BLaER1 treated with 17β-estradiol and CSF1 and Interleukin-3, amounts not matched to agents 10 nM and 100 nM (cell line): ENCODE measurements at regions not wholly inside any gene's neighbourhood (a gene's known extent, or its start where the extent isn't known, plus 50 kb on each side); places are given as distances from the start of the nearest gene placed in this dataset.

ENCODE experiments used
- H3K27ac ChIP-seq, 11 experiments: shearing (Covaris generic); formaldehyde crosslinking; 2 replicates each; pipeline ENCODE4 v1.8.1; 2022
- H3K27me3 ChIP-seq, 11 experiments: shearing (Covaris generic); formaldehyde crosslinking; 2 replicates each; pipeline ENCODE4 v1.8.1; 2022
- H3K36me3 ChIP-seq, 11 experiments: shearing (Covaris generic); formaldehyde crosslinking; 2 replicates each; pipeline ENCODE4 v1.8.1; 2022
- H3K4me1 ChIP-seq, 10 experiments: shearing (Covaris generic); formaldehyde crosslinking; 2 replicates each; pipeline ENCODE4 v1.8.1; 2022
- H3K4me2 ChIP-seq, 11 experiments: shearing (Covaris generic); formaldehyde crosslinking; 2 replicates each; pipeline ENCODE4 v1.8.1; 2022
- H3K4me3 ChIP-seq, 10 experiments: shearing (Covaris generic); formaldehyde crosslinking; 2 replicates each; pipeline ENCODE4 v1.8.1; 2022
- H3K9ac ChIP-seq, 11 experiments: shearing (Covaris generic); formaldehyde crosslinking; 2 replicates each; pipeline ENCODE4 v1.8.1; 2022
- H3K9me3 ChIP-seq, 11 experiments: shearing (Covaris generic); formaldehyde crosslinking; replicated peaks in 1 of 11; 2 replicates each; pipeline ENCODE4 v1.8.1; 2022
- H4K20me1 ChIP-seq, 11 experiments: shearing (Covaris generic); formaldehyde crosslinking; 2 replicates each; pipeline ENCODE4 v1.8.1; 2022
- Cebpa-rat ChIP-seq, 11 experiments: shearing (Covaris generic); IDR thresholded peaks; 2 replicates each; pipeline ENCODE4 v1.8.1; 2022

- no peaks in the 10 kb centered on the region for H3K9me3 ChIP-seq
- H4K20me1 ChIP-seq = no peaks in the 10 kb centered on the region
- H3K27ac ChIP-seq = no peak overlapping the region
- H3K9ac ChIP-seq = no peak overlapping the region
- H3K4me3 ChIP-seq = no peak overlapping the region
- no peak overlapping the region for H3K4me2 ChIP-seq
- TF ChIP-seq Cebpa-rat (IDR thresholded peaks at IDR 0.05) = no peak
- peaks cover 0 to 6% (median 0%) of the 10 kb centered on the region in 10 experiments; a peak in 8 of 20 replicates for H3K4me1 ChIP-seq
- no peaks in the 10 kb centered on the region for H3K27me3 ChIP-seq
- H3K36me3 ChIP-seq = no peaks in the 10 kb centered on the region
Observed at GRCh38 chr18:22552899-22553460, 135.3 kb upstream of the CTAGE1 start.

- TF ChIP-seq Cebpa-rat (IDR thresholded peaks at IDR 0.05) = no peak
- no peaks in the 10 kb centered on the region for H3K36me3 ChIP-seq
- H3K27me3 ChIP-seq = peaks cover 8 to 14% (median 12%) of the 10 kb centered on the region in 11 experiments; a peak in 20 of 22 replicates
- no peak overlapping the region for H3K9ac ChIP-seq
- H4K20me1 ChIP-seq = no peaks in the 10 kb centered on the region
- H3K4me2 ChIP-seq = no peak overlapping the region
- H3K9me3 ChIP-seq = peaks cover 0 to 6% (median 0%) of the 10 kb centered on the region in 11 experiments; a peak in 1 of 22 replicates
- no peak overlapping the region for H3K27ac ChIP-seq
- H3K4me1 ChIP-seq = peaks cover 0 to 10% (median 0%) of the 10 kb centered on the region in 10 experiments; a peak in 8 of 20 replicates
- no peak overlapping the region for H3K4me3 ChIP-seq
Observed at GRCh38 chr18:22556222-22557167, 138.8 kb upstream of the CTAGE1 start.

GRCh38 chr18:22557168-22557941 is 139.6 kb upstream of the CTAGE1 start:
- H3K27ac ChIP-seq = no peak overlapping the region
- no peaks in the 10 kb centered on the region for H3K36me3 ChIP-seq
- TF ChIP-seq Cebpa-rat (IDR thresholded peaks at IDR 0.05) = no peak
- no peaks in the 10 kb centered on the region for H4K20me1 ChIP-seq
- no peak overlapping the region for H3K9ac ChIP-seq
- H3K4me1 ChIP-seq = peaks cover 0 to 10% (median 0%) of the 10 kb centered on the region in 10 experiments; a peak in 8 of 20 replicates
- H3K4me2 ChIP-seq = peak overlapping the region in 5 of 11 experiments; percentile 19 to 50 (median 24); a peak in 6 of 22 replicates
- H3K27me3 ChIP-seq = peaks cover 8 to 14% (median 12%) of the 10 kb centered on the region in 11 experiments; a peak in 20 of 22 replicates
- peaks cover 0 to 6% (median 0%) of the 10 kb centered on the region in 11 experiments; a peak in 1 of 22 replicates for H3K9me3 ChIP-seq
- no peak overlapping the region for H3K4me3 ChIP-seq

GRCh38 chr18:22558945-22559385 is 141.2 kb upstream of the CTAGE1 start:
- H3K4me2 ChIP-seq = no peak overlapping the region
- no peaks in the 10 kb centered on the region for H4K20me1 ChIP-seq
- no peak overlapping the region for H3K9ac ChIP-seq
- no peak overlapping the region for H3K27ac ChIP-seq
- TF ChIP-seq Cebpa-rat (IDR thresholded peaks at IDR 0.05) = no peak
- H3K4me3 ChIP-seq = no peak overlapping the region
- H3K4me1 ChIP-seq = peaks cover 0 to 10% (median 0%) of the 10 kb centered on the region in 10 experiments; a peak in 8 of 20 replicates
- H3K27me3 ChIP-seq = peaks cover 8 to 14% (median 12%) of the 10 kb centered on the region in 11 experiments; a peak in 20 of 22 replicates
- H3K36me3 ChIP-seq = no peaks in the 10 kb centered on the region
- H3K9me3 ChIP-seq = peaks cover 0 to 6% (median 0%) of the 10 kb centered on the region in 11 experiments; a peak in 1 of 22 replicates

- TF ChIP-seq Cebpa-rat (IDR thresholded peaks at IDR 0.05) = no peak
- H3K36me3 ChIP-seq = no peaks in the 10 kb centered on the region
- H3K4me1 ChIP-seq = peaks cover 0 to 10% (median 0%) of the 10 kb centered on the region in 10 experiments; a peak in 8 of 20 replicates
- no peaks in the 10 kb centered on the region for H4K20me1 ChIP-seq
- no peak overlapping the region for H3K9ac ChIP-seq
- H3K4me3 ChIP-seq = no peak overlapping the region
- H3K27me3 ChIP-seq = peaks cover 8 to 14% (median 12%) of the 10 kb centered on the region in 11 experiments; a peak in 20 of 22 replicates
- H3K9me3 ChIP-seq = peaks cover 0 to 6% (median 0%) of the 10 kb centered on the region in 11 experiments; a peak in 1 of 22 replicates
- H3K27ac ChIP-seq = no peak overlapping the region
- H3K4me2 ChIP-seq = no peak overlapping the region
Observed at GRCh38 chr18:22559414-22560274, 141.9 kb upstream of the CTAGE1 start.

GRCh38 chr18:22560275-22560610 is 142.5 kb upstream of the CTAGE1 start:
- no peaks in the 10 kb centered on the region for H4K20me1 ChIP-seq
- H3K27me3 ChIP-seq = peaks cover 8 to 14% (median 12%) of the 10 kb centered on the region in 11 experiments; a peak in 20 of 22 replicates
- H3K36me3 ChIP-seq = no peaks in the 10 kb centered on the region
- peaks cover 0 to 10% (median 0%) of the 10 kb centered on the region in 10 experiments; a peak in 8 of 20 replicates for H3K4me1 ChIP-seq
- no peak overlapping the region for H3K4me3 ChIP-seq
- no peak overlapping the region for H3K27ac ChIP-seq
- no peak for TF ChIP-seq Cebpa-rat (IDR thresholded peaks at IDR 0.05)
- H3K9me3 ChIP-seq = peaks cover 0 to 6% (median 0%) of the 10 kb centered on the region in 11 experiments; a peak in 1 of 22 replicates
- H3K4me2 ChIP-seq = no peak overlapping the region
- no peak overlapping the region for H3K9ac ChIP-seq

GRCh38 chr18:22560797-22561196 is 143.1 kb upstream of the CTAGE1 start:
- Histone ChIP-seq H3K4me3 (no peak overlapping the region), H3K9ac (no peak overlapping the region), H3K36me3 (no peaks in the 10 kb centered on the region), H4K20me1 (no peaks in the 10 kb centered on the region), H3K4me1 (peaks cover 0 to 10% (median 0%) of the 10 kb centered on the region in 10 experiments; a peak in 8 of 20 replicates), H3K27me3 (peaks cover 8 to 14% (median 12%) of the 10 kb centered on the region in 11 experiments; a peak in 20 of 22 replicates), H3K9me3 (peaks cover 0 to 6% (median 0%) of the 10 kb centered on the region in 11 experiments; a peak in 1 of 22 replicates), H3K27ac (no peak overlapping the region), H3K4me2 (no peak overlapping the region)
- TF ChIP-seq Cebpa-rat (IDR thresholded peaks at IDR 0.05) = no peak

GRCh38 chr18:22563164-22563583 is 145.5 kb upstream of the CTAGE1 start:
- no peak overlapping the region for H3K27ac ChIP-seq
- TF ChIP-seq Cebpa-rat (IDR thresholded peaks at IDR 0.05) = no peak
- H3K27me3 ChIP-seq = peaks cover 8 to 14% (median 12%) of the 10 kb centered on the region in 11 experiments; a peak in 20 of 22 replicates
- H3K9ac ChIP-seq = no peak overlapping the region
- H4K20me1 ChIP-seq = no peaks in the 10 kb centered on the region
- H3K36me3 ChIP-seq = no peaks in the 10 kb centered on the region
- H3K9me3 ChIP-seq = peaks cover 0 to 6% (median 0%) of the 10 kb centered on the region in 11 experiments; a peak in 1 of 22 replicates
- H3K4me3 ChIP-seq = no peak overlapping the region
- no peak overlapping the region for H3K4me2 ChIP-seq
- peaks cover 0 to 1% (median 0%) of the 10 kb centered on the region in 10 experiments; a peak in 4 of 20 replicates for H3K4me1 ChIP-seq
